Psoas muscle (tissue), 7 donors: ENCODE measurements at regions not wholly inside any gene's neighbourhood (a gene's known extent, or its start where the extent isn't known, plus 50 kb on each side); places are given as distances from the start of the nearest gene placed in this dataset.
"Not testable (repeated sequence)": the region's sequence is repeated elsewhere in the genome, so short reads cannot be mapped to it uniquely, and the experiment has no call there.

Source experiments
- ATAC-seq, 4 donors: fragments of 200-7000 bp; cut with Tn5 transposase; one replicate each; pipeline ENCODE4 v1.9.1; 2020; ENCODE audit warnings: moderate library complexity in 3 of 4, mild to moderate bottlenecking in 2 of 4
- DNase-seq, 2 donors: peaks; one replicate each; pipeline ENCODE4 v3.0.0-alpha.2; 2020
- H3K27ac ChIP-seq: fragments of 200-600 bp; one replicate; pipeline ENCODE4 v1.8.0; 2022
- H3K27me3 ChIP-seq, 3 donors: fragments of 200-600 bp in 1 of 3; one replicate each; pipeline versions ENCODE4 v1.6.1 to v1.8.0; 2013 to 2022; ENCODE audit warnings: low read length in 2 of 3, mild to moderate bottlenecking in 2 of 3, moderate library complexity in 1 of 3; ENCODE audit not compliant: insufficient read depth in 3 of 3
- H3K36me3 ChIP-seq, 2 donors: fragments of 200-600 bp in 1 of 2; one replicate each; pipeline versions ENCODE4 v1.6.1 to v1.8.0; 2013 to 2022; ENCODE audit warnings: low read depth in 1 of 2, mild to moderate bottlenecking in 1 of 2, moderate library complexity in 1 of 2; ENCODE audit not compliant: insufficient read depth in 1 of 2
- H3K4me1 ChIP-seq: fragments of 200-600 bp; one replicate; pipeline ENCODE4 v1.8.0; 2022
- H3K4me3 ChIP-seq: fragments of 200-600 bp; one replicate; pipeline ENCODE4 v1.8.0; 2022; ENCODE audit warnings: mild to moderate bottlenecking
- H3K9me3 ChIP-seq: fragments of 200-600 bp; one replicate; pipeline ENCODE4 v1.8.0; 2022
- CTCF ChIP-seq: fragments of 200-600 bp; IDR thresholded peaks from one replicate; pipeline ENCODE4 v1.8.0; 2022; ENCODE audit warnings: antibody characterized with exemption
- WGBS, 3 donors: extraction: QIAGEN DNeasy Blood & Tissue Kit; methylation state at CpG; one replicate each; pipeline versions ENCODE4 v1.1.6 to v1.1.7; 2013; 5-methylcytosine and 5-hydroxymethylcytosine counted together
- intact Hi-C, 2 donors: fragments of 100-400 bp; cut with DNase I; formaldehyde crosslinking; loops; one replicate each; pipeline versions ENCODE4 v1.11.0 to v1.14.2; 2022
- donor health status: healthy with polysubstance abuse.
- donor health status: DM: no; HTN: no; CAD: no; lungs with moderate emphysema.
- donor health status: Bipolar disorder and iron deficiency.
- donor health status: healthy.
- donor health status: DM: yes; HTN: yes; CAD: no.
- donor health status: DM: no; HTN: no; CAD: no.
- donor health status: DM: yes; HTN: yes; CAD: no.

DNA sequence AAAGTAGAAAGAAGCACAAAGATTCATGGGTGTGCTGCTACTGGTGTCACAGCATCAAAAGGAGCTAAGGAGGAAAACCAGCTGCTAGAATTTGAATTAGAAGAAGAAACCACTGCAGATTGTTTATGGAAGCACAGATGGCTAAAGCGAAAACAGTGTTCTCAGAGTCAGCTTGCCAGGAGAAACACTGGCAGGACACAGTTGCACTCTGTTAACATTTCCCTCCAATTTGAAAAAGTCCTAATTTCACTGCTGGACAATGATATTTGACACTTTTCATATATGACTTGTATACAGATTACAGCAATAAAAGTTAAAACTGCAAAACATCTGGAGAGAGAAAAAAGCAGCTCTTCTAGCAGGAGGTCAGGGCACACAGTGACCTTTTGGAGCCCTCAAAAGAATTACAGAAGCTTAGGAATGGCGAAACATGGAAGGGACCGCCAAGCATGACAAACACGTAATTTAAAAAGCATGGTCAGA, 314.5 kb downstream of the COL12A1 start:
- no peak overlapping the region for H3K27ac ChIP-seq
- no peaks in the 10 kb centered on the region for H3K9me3 ChIP-seq
- ATAC-seq (peak in 3 of 4 donors; percentile 21 to 66 (median 42)), DNase-seq (peak in 1 of 2 donors; percentile 34)
- H3K36me3 ChIP-seq: no peaks in the 10 kb centered on the region
- H3K4me3 ChIP-seq: no peak overlapping the region
- H3K27me3 ChIP-seq: no peaks in the 10 kb centered on the region
- no peaks in the 10 kb centered on the region for H3K4me1 ChIP-seq
- intact Hi-C loops: no loop called here
- no peak for TF ChIP-seq CTCF
- 20 to 25% (median 23%) methylated on average over 4 of the region's 4 CpGs for WGBS, 3 donors

DNA sequence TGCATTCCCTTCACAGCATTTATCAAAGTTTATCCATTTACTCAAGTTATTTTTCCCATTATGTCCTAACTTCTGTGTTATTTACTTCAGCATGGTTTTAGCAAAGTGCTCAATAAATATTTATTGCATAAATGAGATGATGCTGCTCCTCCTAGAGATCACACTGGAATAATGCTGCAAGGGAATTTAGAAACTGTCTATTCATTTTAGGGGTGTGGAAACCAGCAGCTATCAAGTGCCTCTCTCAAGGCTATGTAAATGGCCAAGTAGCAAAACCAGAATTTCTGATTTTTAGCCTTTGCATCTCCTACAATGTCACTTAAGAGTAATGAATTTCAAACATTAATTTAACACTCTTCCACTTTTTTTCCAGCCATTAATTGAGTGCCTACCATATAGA, 316.2 kb downstream of the COL12A1 start:
- ATAC-seq (no peak), DNase-seq (no peak)
- TF ChIP-seq CTCF: no peak
- no peaks in the 10 kb centered on the region for H3K4me1 ChIP-seq
- no peaks in the 10 kb centered on the region for H3K36me3 ChIP-seq
- no peaks in the 10 kb centered on the region for H3K9me3 ChIP-seq
- no peaks in the 10 kb centered on the region for H3K27me3 ChIP-seq
- H3K4me3 ChIP-seq: no peak overlapping the region
- no peak overlapping the region for H3K27ac ChIP-seq
- intact Hi-C loops: no loop called here

GRCh38 chr6:74888741-74889140, 317.1 kb downstream of the COL12A1 start:
- H3K4me3 ChIP-seq, intact Hi-C loops, DNase-seq, H3K36me3 ChIP-seq, H3K27me3 ChIP-seq, ATAC-seq, H3K9me3 ChIP-seq, H3K27ac ChIP-seq, H3K4me1 ChIP-seq: not testable (repeated sequence)
- WGBS, 3 donors: 89 to 93% (median 91%) methylated on average over 6 of the region's 6 CpGs

DNA sequence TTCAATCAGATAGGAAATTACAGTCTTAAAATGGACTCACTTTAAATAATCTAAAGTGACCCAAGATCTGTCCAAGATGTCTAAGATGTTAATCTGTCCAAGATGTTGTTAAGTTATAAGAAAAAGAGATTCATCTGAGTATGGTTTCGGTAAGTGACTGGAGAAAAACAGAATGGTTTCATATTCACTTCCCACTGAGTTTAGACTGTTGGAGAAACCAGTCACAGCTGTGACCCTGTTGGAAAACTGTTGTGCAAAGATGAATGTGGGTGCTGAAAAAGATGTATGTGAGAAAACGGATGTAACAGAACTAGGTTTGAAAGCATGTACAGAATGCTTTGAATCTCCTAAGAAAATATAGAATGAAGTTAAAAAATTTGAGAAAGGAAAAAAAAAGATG, 325.9 kb downstream of the COL12A1 start:
- Histone ChIP-seq H3K9me3 (no peaks in the 10 kb centered on the region), H3K27ac (no peak overlapping the region), H3K4me1 (no peaks in the 10 kb centered on the region), H3K27me3 (no peaks in the 10 kb centered on the region), H3K4me3 (no peak overlapping the region), H3K36me3 (no peaks in the 10 kb centered on the region)
- intact Hi-C loops: no loop called here
- DNase-seq: no peak
- TF ChIP-seq CTCF: no peak
- no peak for ATAC-seq
- 71 to 79% (median 74%) methylated on average over 2 of the region's 2 CpGs for WGBS, 3 donors

- Histone ChIP-seq H3K4me3 (no peak overlapping the region), H3K27ac (no peak overlapping the region), H3K27me3 (no peaks in the 10 kb centered on the region), H3K4me1 (no peaks in the 10 kb centered on the region), H3K36me3 (no peaks in the 10 kb centered on the region), H3K9me3 (no peaks in the 10 kb centered on the region)
- ATAC-seq (no peak), DNase-seq (no peak)
- TF ChIP-seq CTCF: no peak
- 82 to 89% (median 88%) methylated on average over 4 of the region's 4 CpGs for WGBS, 3 donors
- intact Hi-C loops: no loop called here
Measured at GRCh38 chr6:74879234-74879633, 326.6 kb downstream of the COL12A1 start.
